Adrenal gland (tissue), 9 donors: ENCODE measurements at regions not wholly inside any gene's neighbourhood (a gene's known extent, or its start where the extent isn't known, plus 50 kb on each side); places are given as distances from the start of the nearest gene placed in this dataset.
A peak's percentile ranks its signal among the peaks of the same experiment; 100 is the strongest.
"Not testable (repeated sequence)": the region's sequence is repeated elsewhere in the genome, so short reads cannot be mapped to it uniquely, and the experiment has no call there.

Source experiments
- DNase-seq, 7 donors: peaks; one replicate each; pipeline ENCODE4 v3.0.0-alpha.2; 2019 to 2020
- H3K27ac ChIP-seq, 5 donors: fragments of 200-600 bp; sonication (generic) in 4 of 5; 1 replicate in 3 of 5; 2 replicates in 2 of 5; pipeline versions ENCODE4 v1.5.1 to v1.8.0; 2016 to 2020; ENCODE audit warnings: mild to moderate bottlenecking in 1 of 5
- H3K27me3 ChIP-seq: fragments of 200-600 bp; 2 replicates; pipeline ENCODE4 v1.8.0; 2021
- H3K36me3 ChIP-seq, 2 donors: fragments of 200-600 bp; replicated peaks in 1 of 2; 1 replicate in 1 of 2; 2 replicates in 1 of 2; pipeline versions ENCODE4 v1.5.1 to v1.8.0; 2018 to 2022
- H3K4me1 ChIP-seq, 2 donors: fragments of 200-600 bp; replicated peaks in 1 of 2; 1 replicate in 1 of 2; 2 replicates in 1 of 2; pipeline versions ENCODE4 v1.5.1 to v1.8.0; 2018 to 2021
- H3K4me3 ChIP-seq, 4 donors: fragments of 200-600 bp; sonication (generic) in 3 of 4; one replicate each; pipeline ENCODE4 v1.5.1; 2016 to 2018
- H3K9me3 ChIP-seq, 3 donors: fragments of 200-600 bp; sonication (generic) in 1 of 3; replicated peaks in 1 of 3; 1 replicate in 2 of 3; 2 replicates in 1 of 3; pipeline versions ENCODE4 v1.5.1 to v1.8.0; 2016 to 2021
- POLR2A ChIP-seq, 2 donors: fragments of 450-650 bp; IDR thresholded peaks; one replicate each; pipeline ENCODE4 v1.6.1; 2017; ENCODE audit warnings: antibody characterized with exemption in 2 of 2, mild to moderate bottlenecking in 2 of 2, moderate library complexity in 1 of 2
- WGBS, 4 donors: extraction: QIAGEN DNeasy Blood & Tissue Kit in 2 of 4; methylation state at CpG; one replicate each; pipeline versions ENCODE4 v1.1.5 to v1.1.7; 2013 to 2017; 5-methylcytosine and 5-hydroxymethylcytosine counted together
- intact Hi-C, 2 donors: fragments of 100-400 bp; cut with DNase I; formaldehyde crosslinking; loops; one replicate each; pipeline versions ENCODE4 v1.14.1 to v1.15.0; 2022 to 2023
- TF ChIP-seq, protein P1 (sequence below), 6 experiments: fragments of 450-650 bp in 4 of 6; fragments of 200-600 bp in 2 of 6; sonication (generic) in 1 of 6; IDR thresholded peaks; 1 replicate in 5 of 6; 2 replicates in 1 of 6; pipeline versions ENCODE4 v1.5.1 to v1.8.0; 2016 to 2021; ENCODE audit warnings: antibody characterized with exemption in 6 of 6, mild to moderate bottlenecking in 2 of 6, moderate library complexity in 1 of 6
- donor health status: healthy with polysubstance abuse.
- donor health status: Bipolar disorder and iron deficiency.
- donor health status: DM: yes; HTN: yes; CAD: no.
- donor health status: DM: no; HTN: no; CAD: no.
- donor health status: DM: no; HTN: no; CAD: no.

DNA sequence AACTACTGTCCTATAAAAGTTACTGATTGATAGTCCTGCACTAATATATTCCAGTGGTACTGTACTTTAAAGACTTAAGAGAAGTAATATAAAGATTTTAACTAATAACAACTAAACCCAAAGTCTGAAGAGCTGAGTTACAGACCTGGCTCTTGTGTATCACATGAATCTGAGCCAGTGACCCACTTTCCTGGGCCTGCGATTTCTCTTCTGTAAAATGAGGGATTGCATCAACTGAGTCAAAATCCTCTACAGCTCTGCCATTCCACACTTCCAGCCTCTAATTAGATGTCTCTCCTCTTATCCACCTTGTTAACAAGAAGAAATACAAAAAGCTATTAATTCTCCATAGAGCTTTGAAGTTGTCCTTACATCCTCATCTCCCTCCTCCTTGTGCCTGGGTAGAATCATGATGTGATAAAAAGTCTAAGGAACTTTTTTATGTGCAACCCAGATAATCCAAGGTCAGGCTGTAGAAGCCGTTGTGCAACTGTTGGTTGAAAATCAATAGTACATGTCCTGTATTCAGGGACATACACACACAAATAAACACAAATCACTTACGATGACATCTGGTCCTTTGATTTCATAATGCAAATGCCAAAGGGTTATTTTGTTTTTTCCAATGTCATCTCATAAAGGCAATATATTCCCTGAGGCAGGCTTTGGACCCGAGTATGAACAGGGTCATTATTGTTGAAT, 410.3 kb downstream of the KCNA4 start:
- 30 to 46% (median 41%) methylated on average over 4 of the region's 4 CpGs for WGBS, 4 donors
- Histone ChIP-seq H3K27ac (peak overlapping the region; percentile 42 to 74 (median 56)), H3K27me3 (no peaks in the 10 kb centered on the region), H3K4me3 (no peak overlapping the region), H3K9me3 (no peaks in the 10 kb centered on the region), H3K36me3 (no peaks in the 10 kb centered on the region), H3K4me1 (peaks cover 14 to 15% of the 10 kb centered on the region in 2 donors)
- peak; percentile 44 to 77 (median 51) for DNase-seq
- intact Hi-C loops, result no loop called here
- TF ChIP-seq, protein P1, sequence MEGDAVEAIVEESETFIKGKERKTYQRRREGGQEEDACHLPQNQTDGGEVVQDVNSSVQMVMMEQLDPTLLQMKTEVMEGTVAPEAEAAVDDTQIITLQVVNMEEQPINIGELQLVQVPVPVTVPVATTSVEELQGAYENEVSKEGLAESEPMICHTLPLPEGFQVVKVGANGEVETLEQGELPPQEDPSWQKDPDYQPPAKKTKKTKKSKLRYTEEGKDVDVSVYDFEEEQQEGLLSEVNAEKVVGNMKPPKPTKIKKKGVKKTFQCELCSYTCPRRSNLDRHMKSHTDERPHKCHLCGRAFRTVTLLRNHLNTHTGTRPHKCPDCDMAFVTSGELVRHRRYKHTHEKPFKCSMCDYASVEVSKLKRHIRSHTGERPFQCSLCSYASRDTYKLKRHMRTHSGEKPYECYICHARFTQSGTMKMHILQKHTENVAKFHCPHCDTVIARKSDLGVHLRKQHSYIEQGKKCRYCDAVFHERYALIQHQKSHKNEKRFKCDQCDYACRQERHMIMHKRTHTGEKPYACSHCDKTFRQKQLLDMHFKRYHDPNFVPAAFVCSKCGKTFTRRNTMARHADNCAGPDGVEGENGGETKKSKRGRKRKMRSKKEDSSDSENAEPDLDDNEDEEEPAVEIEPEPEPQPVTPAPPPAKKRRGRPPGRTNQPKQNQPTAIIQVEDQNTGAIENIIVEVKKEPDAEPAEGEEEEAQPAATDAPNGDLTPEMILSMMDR (IDR thresholded peaks at IDR 0.05), result no peak
- TF ChIP-seq POLR2A (IDR thresholded peaks at IDR 0.05), result no peak

DNA sequence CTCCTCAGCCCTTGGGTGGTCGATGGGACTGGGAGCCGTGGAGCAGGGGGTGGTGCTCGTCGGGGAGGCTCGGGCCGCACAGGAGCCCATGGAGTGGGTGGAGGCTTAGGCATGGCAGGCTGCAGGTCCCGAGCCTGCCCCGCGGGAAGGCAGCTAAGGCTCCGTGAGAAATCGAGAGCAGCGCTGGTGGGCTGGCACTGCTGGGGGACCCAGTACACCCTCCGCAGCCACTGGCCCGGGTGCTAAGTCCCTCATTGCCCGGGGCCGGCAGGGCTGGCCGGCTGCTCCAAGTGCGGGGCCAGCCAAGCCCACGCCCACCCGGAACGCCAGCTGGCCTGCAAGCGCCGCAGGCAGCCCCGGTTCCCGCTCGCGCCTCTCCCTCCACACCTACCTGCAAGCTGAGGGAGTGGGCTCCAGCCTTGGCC, 416.7 kb downstream of the KCNA4 start:
- WGBS, 4 donors, result 98 to 100% (median 99%) methylated on average over 4 to 27 of the region's 27 CpGs
- H3K9me3 ChIP-seq, H3K4me1 ChIP-seq, DNase-seq, H3K27me3 ChIP-seq, intact Hi-C loops, H3K36me3 ChIP-seq, H3K27ac ChIP-seq, H3K4me3 ChIP-seq: not testable (repeated sequence)

DNA sequence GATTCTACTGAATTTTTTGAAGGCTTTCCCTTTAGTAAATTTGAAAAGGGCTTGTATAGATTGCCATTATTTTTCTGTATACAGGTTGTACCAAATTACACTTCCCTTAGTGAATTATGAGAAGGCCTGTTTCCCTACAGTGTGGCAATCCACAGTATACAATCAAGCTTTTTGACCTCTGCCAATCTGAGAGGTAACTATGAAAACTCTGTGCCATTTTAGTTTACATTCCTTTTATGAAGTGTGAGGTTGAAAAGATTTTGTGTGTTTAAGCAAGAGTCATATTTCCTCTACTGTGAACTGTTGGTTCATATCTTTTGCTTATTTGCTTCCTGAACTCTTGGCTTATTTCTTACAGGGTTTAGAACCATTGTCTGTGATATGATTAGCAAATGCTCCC, 432.5 kb downstream of the KCNA4 start:
- Histone ChIP-seq H3K27ac (no peak overlapping the region), H3K36me3 (no peaks in the 10 kb centered on the region), H3K27me3 (no peaks in the 10 kb centered on the region), H3K4me3 (no peak overlapping the region), H3K4me1 (no peaks in the 10 kb centered on the region), H3K9me3 (no peaks in the 10 kb centered on the region)
- intact Hi-C loops, result no loop called here
- DNase-seq, result no peak
- TF ChIP-seq, protein P1 (IDR thresholded peaks at IDR 0.05), result no peak
- no peak for TF ChIP-seq POLR2A (IDR thresholded peaks at IDR 0.05)

DNA sequence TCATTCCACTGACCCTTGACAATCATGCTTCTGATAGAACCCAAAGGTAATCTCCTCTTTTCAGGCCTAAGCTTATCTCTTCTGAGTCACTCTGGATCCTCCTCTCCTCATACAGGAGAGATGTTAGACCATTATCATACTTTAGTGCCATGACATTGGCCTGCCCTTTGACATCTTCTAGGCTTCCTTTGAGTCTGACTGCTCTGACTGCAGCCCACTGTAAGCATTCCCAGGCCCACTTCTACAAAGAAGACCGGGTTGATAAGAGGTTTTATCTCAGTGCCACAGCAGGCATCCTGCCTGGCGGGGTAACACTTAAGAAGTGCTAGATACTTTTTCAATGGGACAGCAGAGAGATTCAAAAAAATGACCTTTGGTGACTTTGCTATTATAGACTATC, 438.0 kb downstream of the KCNA4 start:
- Histone ChIP-seq H3K9me3 (no peaks in the 10 kb centered on the region), H3K4me1 (no peaks in the 10 kb centered on the region), H3K27me3 (no peaks in the 10 kb centered on the region), H3K4me3 (no peak overlapping the region), H3K36me3 (no peaks in the 10 kb centered on the region), H3K27ac (no peak overlapping the region)
- DNase-seq, result no peak
- WGBS, 4 donors, result 88 to 94% (median 90%) methylated on average over 2 of the region's 2 CpGs
- intact Hi-C loops, result no loop called here
- TF ChIP-seq POLR2A (IDR thresholded peaks at IDR 0.05), result no peak
- TF ChIP-seq, protein P1 (IDR thresholded peaks at IDR 0.05), result no peak

DNA sequence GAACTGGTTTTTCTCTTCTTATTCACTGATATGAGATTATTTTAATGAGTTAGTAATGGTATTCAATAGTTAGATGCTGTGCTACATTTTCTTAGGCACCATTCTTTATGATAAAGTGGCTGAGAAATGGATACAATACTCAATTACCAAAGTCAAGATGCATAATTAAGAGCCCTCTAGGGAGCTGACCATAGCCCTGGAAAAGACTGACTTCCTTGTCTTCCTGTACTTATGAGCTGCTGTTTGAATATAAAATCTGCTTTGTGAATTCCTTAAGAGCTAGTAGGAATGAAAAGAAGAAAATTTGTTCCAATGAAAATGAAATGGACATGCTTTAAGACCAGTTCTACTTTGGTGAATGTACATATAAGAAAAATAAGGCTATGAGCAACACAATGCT, 452.3 kb downstream of the KCNA4 start:
- Histone ChIP-seq H3K27ac (no peak overlapping the region), H3K4me3 (no peak overlapping the region), H3K36me3 (no peaks in the 10 kb centered on the region), H3K27me3 (no peaks in the 10 kb centered on the region), H3K9me3 (no peaks in the 10 kb centered on the region), H3K4me1 (no peaks in the 10 kb centered on the region)
- intact Hi-C loops, result no loop called here
- DNase-seq, result no peak
- no peak for TF ChIP-seq POLR2A (IDR thresholded peaks at IDR 0.05)
- TF ChIP-seq, protein P1 (IDR thresholded peaks at IDR 0.05), result no peak
